Ishikawa (cell line): ENCODE measurements at regions not wholly inside any gene's neighbourhood (a gene's known extent, or its start where the extent isn't known, plus 50 kb on each side); places are given as distances from the start of the nearest gene placed in this dataset.

ENCODE experiments used
- CEBPB ChIP-seq: IDR thresholded peaks from 2 replicates; pipeline ENCODE4 v1.6.1; 2012
- CREB1 ChIP-seq: IDR thresholded peaks from 2 replicates; pipeline ENCODE4 v1.6.1; 2012; ENCODE audit warnings: low read depth
- EGR1 ChIP-seq: IDR thresholded peaks from 2 replicates; pipeline ENCODE4 v1.6.1; 2012
- EP300 ChIP-seq: IDR thresholded peaks from 2 replicates; pipeline ENCODE4 v1.6.1; 2012; ENCODE audit warnings: borderline replicate concordance
- RAD21 ChIP-seq: IDR thresholded peaks from 2 replicates; pipeline ENCODE4 v1.6.1; 2012; ENCODE audit warnings: low read depth
- TAF1 ChIP-seq: IDR thresholded peaks from 2 replicates; pipeline ENCODE4 v1.6.1; 2012; ENCODE audit warnings: low read depth, mild to moderate bottlenecking
- ZBTB7A ChIP-seq: IDR thresholded peaks from 2 replicates; pipeline ENCODE4 v1.6.1; 2012; ENCODE audit warnings: low read depth

DNA sequence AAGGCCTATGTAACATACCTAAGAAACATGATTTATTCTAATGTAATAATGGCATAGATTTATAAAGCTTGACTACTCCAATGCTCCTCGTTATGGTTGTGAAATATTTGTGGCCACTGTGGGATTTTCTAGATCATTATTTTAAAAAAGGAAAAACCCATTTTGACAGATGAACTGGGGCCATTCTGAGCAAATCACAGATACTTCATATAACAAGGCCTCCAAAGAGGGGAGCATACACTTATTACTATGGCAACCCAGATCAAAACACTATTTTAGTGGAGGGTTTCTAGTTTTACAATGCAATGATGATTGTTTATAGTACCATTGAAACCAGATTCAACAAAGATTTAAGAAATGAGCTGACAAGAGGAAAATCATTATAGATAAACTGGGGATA, 346.6 kb downstream of the ZNF326 start:
- TF ChIP-seq ZBTB7A (no peak), TAF1 (no peak), RAD21 (no peak), CEBPB (no peak), EGR1 (no peak), EP300 (no peak), CREB1 (no peak)
